Esophagus mucosa (tissue), 1 donor: ENCODE measurements at regions not wholly inside any gene's neighbourhood (a gene's known extent, or its start where the extent isn't known, plus 50 kb on each side); places are given as distances from the start of the nearest gene placed in this dataset.
"Not testable (repeated sequence)": the region's sequence is repeated elsewhere in the genome, so short reads cannot be mapped to it uniquely, and the experiment has no call there.

Source experiments
- ATAC-seq: fragments of 200-7000 bp; cut with Tn5 transposase; one replicate; pipeline ENCODE4 v1.9.1; 2020
- donor health status: DM: yes; HTN: yes; CAD: no.

- no peak for ATAC-seq
Measured at GRCh38 chr5:142259758-142260157, 65.1 kb downstream of the SPRY4 start.

- ATAC-seq = no peak
Measured at GRCh38 chr5:142255831-142256230, 69.0 kb downstream of the SPRY4 start.

- no peak for ATAC-seq
Measured at GRCh38 chr5:142254431-142254830, 70.4 kb downstream of the SPRY4 start.

- no peak for ATAC-seq
Measured at GRCh38 chr5:142253938-142254337, 70.9 kb downstream of the SPRY4 start.

DNA sequence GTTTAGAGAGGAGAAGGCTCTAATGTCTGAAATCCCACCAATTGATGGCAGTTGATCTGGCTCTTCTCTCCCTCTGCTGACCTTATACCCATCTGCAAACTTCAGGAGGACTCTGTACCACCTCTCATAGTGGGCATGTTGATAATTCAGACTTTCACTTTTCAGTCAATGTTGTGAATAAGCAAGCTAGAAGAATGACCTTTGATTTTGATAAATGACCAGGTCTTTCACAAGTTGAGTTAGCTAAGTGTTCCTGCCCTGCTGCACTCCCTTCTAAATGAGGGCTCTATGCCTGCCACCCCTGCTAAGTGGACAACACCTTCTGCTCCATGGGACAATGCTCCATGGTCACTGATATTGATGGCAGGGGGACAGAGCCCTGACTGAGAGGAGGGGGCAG lies 74.7 kb downstream of the SPRY4 start:
- ATAC-seq = no peak

DNA sequence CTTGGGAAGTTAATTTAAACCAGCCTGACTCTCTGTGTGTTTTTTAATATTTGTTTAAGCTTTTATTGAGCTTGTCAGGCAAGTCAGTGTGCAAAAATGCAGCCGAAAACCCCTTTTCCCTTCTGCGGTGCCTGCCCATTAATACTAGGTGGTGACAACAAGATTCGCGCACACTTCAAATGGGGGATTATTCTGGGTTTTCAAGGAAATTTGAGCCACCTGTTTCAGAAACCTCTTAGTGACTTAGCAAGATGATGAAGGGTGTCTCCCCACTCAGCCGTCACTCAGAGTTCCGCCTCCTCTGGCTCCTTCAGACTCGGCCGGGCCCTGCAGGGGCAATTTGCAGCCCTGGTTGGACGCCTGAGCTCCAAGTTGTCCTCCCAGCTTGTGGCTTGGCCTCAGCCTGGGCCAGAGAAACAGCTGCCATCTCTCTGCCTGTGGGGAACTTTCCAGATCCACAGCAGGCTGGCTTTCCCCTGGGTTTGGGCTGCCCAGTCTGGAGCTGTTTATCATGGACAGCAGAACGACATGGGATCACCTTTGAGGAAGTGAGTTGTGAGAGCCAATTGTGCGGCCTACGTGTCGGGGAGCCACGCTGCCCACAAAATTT lies 75.9 kb downstream of the SPRY4 start:
- ATAC-seq = no peak

DNA sequence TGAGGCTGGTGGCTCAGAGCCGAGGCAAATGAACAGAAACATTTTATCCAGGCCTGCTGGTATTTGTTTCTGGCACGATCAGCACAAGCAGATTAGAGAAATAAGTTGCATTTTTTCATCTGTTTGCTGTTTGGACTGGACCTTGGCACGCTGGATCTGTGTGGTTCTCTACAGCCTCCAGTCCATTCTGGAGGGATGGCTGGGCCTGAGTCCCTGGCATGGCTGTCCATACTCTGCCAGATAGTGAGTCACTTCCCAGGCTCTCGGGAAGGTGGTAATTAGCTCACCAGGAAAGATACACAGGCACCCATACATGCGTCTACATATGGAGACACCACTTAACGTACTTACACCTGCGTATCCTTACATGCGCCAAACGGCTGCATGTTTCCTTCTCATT lies 78.6 kb downstream of the SPRY4 start:
- peak; percentile 43 for ATAC-seq

GRCh38 chr5:142245786-142246185 lies 79.0 kb downstream of the SPRY4 start:
- no peak for ATAC-seq

GRCh38 chr5:142244440-142244839 lies 80.4 kb downstream of the SPRY4 start:
- ATAC-seq = no peak

- ATAC-seq = no peak
Measured at GRCh38 chr5:142242272-142242671, 82.5 kb downstream of the SPRY4 start.

- peak; percentile 58 for ATAC-seq
Measured at GRCh38 chr5:142239394-142240159, 85.2 kb downstream of the SPRY4 start.

DNA sequence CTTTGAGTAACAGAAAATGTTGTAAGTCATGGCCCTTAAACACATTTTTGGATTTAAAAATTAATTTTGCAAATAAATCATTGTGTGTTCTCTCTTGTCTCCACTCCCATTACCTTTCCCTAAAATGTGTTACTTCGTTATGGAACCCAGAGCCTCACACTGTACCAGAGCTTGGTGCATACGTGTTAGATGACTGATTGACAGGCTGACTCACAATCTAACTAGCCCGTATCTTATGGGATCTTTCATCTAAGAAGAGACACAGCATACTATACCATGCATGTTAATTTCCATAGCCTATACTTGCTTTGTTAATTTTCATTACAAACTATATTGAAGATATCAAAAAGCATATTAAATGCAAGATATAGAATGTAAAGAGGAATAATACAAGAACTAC lies 87.1 kb downstream of the SPRY4 start:
- no peak for ATAC-seq

DNA sequence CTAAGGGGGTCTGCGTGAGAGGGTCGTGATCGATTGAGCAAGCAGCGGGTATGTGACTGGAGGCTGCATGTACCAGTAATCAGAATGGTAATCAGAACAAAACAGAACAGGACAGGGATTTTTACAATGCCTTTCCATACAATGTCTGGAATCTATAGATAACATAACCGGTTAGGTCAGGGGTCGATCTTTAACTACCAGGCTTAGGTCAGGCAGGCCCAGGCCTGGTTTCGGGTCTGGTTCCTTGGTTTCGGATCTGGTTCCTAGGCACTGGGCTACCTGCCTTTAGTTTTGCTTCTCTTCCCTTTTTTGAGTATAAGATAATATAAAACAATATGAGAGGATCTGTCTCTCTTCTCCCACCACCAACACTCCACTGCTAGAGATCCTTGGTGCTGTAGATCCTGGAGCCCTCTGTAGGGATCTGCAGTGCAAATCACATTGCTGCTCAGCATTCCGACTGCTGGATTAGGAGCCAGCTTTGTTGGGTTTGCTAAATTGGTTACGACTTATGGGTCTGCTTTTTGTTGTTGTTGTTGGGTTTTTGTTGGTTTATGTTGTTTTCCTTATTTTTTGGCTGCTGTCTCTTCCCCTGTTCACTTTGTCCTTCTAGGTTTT lies 88.0 kb downstream of the SPRY4 start:
- ATAC-seq = not testable (repeated sequence)

DNA sequence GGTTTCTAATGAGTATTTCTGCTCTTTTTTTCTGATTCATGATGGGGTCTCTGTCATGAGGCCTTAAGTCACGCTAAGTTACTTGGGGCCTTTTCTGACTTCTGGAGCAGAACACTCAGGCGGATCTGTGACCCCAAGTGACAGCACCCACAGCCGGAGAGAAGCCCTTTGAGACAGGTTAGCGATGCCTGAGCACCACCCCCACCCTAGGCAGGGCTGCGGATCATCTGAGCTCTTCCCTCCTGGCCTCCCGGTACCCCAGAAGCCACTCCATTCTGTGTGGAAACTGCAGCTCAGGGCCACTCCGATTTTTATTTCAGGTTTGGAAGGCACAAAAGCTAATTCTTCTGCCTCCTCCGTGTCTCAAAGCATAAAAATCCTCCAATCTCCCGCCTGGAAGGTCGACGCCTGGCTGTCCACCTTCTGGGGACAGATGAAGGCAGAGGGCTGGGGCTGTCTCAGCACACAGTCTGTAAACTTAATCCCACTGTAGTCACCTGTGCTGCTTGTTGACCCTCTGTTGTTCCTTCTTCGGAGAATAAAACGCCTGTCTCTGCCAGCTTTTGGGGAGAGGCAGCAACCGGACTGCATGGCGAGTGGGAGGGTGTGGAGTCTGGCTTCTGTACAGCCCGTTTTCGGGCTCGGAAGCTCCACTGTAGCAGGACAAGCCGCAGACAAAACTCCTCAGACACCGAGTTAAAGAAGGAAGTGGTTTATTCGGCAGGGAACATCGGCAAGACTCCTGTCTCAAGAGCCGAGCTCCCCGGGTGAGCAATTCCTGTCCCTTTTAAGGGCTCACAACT lies 88.8 kb downstream of the SPRY4 start:
- no peak for ATAC-seq

- ATAC-seq = peak; percentile 44
Measured at GRCh38 chr5:142235050-142235797, 89.6 kb downstream of the SPRY4 start.

DNA sequence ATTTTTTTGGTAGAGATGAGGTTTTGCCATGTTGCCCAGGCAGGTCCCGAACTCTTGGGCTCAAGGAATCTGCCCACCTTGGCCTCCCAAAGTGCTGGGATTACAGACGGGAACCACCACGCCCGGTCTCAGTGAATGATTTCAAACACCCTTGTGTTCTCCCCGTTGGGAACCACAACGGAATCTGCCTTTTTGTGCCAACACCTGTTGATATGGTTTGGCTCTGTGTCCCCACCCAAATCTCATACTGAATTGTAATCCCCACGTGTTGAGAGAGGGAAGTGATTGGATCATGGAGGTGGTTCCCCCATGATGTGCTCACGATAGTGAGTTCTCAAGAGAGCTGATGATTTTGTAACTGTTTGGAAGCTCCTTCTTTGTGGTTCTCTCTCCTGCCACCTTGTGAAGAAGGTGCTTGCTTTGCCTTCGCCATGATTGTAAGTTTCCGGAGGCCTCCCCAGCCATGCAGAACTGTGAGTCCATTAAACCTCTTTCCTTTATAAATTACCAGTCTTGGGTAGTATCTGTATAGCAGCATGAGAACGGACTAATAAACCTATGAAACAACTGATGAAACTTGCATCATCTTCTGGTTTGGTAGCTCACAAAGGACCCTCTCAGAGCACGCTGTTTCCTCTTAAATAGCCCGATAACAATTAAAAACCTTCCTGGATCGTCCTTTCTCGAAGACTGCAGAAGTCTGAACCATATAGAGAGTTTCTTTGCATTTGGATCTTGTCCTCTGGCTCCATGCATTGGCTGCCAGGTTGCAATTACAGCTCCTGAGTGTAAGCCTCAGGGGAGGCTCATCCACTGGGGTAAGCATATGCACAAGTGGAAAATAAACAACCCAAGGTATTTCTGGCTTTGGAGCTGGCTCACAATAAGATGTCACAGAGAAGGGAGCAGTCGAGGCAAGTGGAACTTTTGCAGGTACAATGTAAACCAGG lies 91.5 kb downstream of the SPRY4 start:
- ATAC-seq = no peak

DNA sequence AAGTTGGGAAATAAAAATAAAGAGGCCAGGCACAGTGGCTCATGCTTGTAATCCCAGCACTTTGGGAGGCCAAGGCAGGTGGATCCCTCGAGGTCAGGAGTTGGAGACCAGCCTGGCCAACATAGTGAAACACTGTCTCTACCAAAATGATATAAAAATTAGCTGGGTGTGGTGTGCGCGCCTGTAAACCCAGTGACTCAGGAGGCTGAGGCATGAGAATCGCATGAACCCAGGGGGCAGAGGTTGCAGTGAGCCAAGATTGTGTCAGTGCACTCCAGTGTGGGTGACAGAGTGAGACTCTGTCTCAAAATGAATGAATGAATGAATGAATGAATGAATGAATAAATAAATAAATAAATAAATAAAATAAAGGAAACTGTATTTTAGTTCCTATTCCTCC lies 93.9 kb downstream of the SPRY4 start:
- ATAC-seq = not testable (repeated sequence)

GRCh38 chr5:142225141-142225540 lies 99.7 kb downstream of the SPRY4 start:
- ATAC-seq = no peak

- ATAC-seq = no peak
Measured at GRCh38 chr5:142222866-142223558, 101.8 kb downstream of the SPRY4 start.

- ATAC-seq = no peak
Measured at GRCh38 chr5:142222225-142222865, 102.5 kb downstream of the SPRY4 start.
